ENCODE measurements at regions not wholly inside any gene's neighbourhood (a gene's known extent, or its start where the extent isn't known, plus 50 kb on each side); places are given as distances from the start of the nearest gene placed in this dataset.

DNA sequence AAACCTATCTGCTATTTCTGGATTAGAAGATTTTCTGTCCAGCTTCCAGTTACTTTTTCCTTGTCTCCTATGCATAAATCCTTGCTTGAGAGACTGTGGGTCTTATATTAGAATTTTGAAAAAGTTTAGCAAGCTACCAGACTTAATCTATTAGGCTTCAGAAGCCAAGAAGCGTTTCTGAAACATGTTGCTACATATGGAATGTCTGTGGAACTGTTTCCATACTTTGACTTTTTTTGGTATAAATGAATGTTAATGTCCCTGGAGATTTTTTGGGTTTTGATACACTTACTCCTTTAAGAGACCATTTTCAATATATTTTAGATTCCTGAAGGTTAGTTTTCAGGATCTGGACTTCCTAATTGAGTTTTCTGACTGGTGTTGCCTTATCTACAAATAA lies 191.4 kb upstream of the SGCD start:
- TF ChIP-seq GATA3 (IDR thresholded peaks at IDR 0.05; ENCODE audit: low read depth, low read length) (no peak), GATA2 (IDR thresholded peaks at IDR 0.05; ENCODE audit: low read depth, low read length) (no peak)

Measured in SH-SY5Y (cell line).